ENCODE measurements at regions not wholly inside any gene's neighbourhood (a gene's known extent, or its start where the extent isn't known, plus 50 kb on each side); places are given as distances from the start of the nearest gene placed in this dataset.

DNA sequence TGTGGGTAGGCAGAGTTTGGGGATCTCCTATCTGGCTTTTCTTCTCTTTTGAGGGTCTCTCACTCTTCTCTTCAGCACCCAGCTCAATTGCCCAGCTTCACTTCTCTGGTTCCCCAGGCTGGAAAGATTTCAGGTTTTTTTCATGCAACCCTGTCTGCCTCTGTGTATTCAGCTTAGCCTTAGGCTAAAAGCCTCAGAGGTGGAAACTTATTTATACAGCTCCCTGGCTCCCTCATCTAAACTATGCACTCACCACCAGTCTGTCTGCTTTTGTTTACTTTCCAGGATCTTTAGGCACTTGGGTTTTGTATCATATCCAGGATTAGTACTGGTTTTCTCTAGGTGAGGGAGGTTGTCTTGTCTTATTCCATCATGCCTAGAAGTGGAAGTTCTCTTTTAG is 540.2 kb upstream of the TRPC7 start:
- TF ChIP-seq, protein P1, sequence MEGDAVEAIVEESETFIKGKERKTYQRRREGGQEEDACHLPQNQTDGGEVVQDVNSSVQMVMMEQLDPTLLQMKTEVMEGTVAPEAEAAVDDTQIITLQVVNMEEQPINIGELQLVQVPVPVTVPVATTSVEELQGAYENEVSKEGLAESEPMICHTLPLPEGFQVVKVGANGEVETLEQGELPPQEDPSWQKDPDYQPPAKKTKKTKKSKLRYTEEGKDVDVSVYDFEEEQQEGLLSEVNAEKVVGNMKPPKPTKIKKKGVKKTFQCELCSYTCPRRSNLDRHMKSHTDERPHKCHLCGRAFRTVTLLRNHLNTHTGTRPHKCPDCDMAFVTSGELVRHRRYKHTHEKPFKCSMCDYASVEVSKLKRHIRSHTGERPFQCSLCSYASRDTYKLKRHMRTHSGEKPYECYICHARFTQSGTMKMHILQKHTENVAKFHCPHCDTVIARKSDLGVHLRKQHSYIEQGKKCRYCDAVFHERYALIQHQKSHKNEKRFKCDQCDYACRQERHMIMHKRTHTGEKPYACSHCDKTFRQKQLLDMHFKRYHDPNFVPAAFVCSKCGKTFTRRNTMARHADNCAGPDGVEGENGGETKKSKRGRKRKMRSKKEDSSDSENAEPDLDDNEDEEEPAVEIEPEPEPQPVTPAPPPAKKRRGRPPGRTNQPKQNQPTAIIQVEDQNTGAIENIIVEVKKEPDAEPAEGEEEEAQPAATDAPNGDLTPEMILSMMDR (conservative IDR thresholded peaks at IDR 0.05) = no peak
- no peak for DNase-seq (ENCODE audit: low read depth, low spot score)
- Mint-ChIP-seq H3K9me3 (peaks cover 12% of the 10 kb centered on the region), H3K4me3 (no peak overlapping the region), H3K4me1 (no peaks in the 10 kb centered on the region), H3K36me3 (ENCODE audit: low read depth) (peaks cover 2% of the 10 kb centered on the region), H3K27ac (ENCODE audit: unreplicated experiment) (no peak overlapping the region), H3K27me3 (ENCODE audit: low read depth) (peaks cover 7% of the 10 kb centered on the region)

- peaks cover 49% of the 10 kb centered on the region for H3K27me3 Mint-ChIP-seq (ENCODE audit: low read depth)
- H3K36me3 Mint-ChIP-seq (ENCODE audit: low read depth) = no peaks in the 10 kb centered on the region
- no peak overlapping the region for H3K4me3 Mint-ChIP-seq
- no peak for DNase-seq (ENCODE audit: low read depth, low spot score)
- H3K9me3 Mint-ChIP-seq = peaks cover 3% of the 10 kb centered on the region
- TF ChIP-seq, protein P1 (conservative IDR thresholded peaks at IDR 0.05) = no peak
- H3K27ac Mint-ChIP-seq (ENCODE audit: unreplicated experiment) = no peak overlapping the region
- peaks cover 18% of the 10 kb centered on the region for H3K4me1 Mint-ChIP-seq
These were observed 528.7 kb upstream of the TRPC7 start for GRCh38 chr5:136894070-136894469.

DNA sequence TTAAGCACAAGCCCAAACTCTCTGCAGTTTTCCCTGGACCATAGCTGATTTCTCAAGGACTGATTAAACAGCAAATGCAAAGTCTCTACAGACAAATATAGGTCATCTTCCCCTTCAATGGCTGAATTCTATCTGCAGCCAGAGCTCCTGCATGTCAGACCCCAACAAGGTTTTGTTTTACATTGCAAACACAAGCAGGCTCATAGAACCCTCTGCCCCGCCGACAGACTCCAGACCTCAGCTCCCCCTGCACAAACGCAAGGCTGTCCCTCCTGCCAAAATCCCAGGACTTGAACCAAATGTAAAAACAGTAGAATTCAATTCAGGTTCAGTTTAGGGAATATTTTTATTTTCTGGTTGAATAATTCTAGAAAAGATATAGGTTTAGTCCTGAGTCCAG is 526.7 kb upstream of the TRPC7 start:
- Mint-ChIP-seq H3K27me3 (ENCODE audit: low read depth) (peaks cover 68% of the 10 kb centered on the region), H3K4me3 (no peak overlapping the region), H3K9me3 (no peaks in the 10 kb centered on the region), H3K36me3 (ENCODE audit: low read depth) (no peaks in the 10 kb centered on the region), H3K4me1 (peaks cover 18% of the 10 kb centered on the region), H3K27ac (ENCODE audit: unreplicated experiment) (no peak overlapping the region)
- DNase-seq (ENCODE audit: low read depth, low spot score) = no peak
- TF ChIP-seq, protein P1 (conservative IDR thresholded peaks at IDR 0.05) = no peak

GRCh38 chr5:136891175-136891972 is 526.0 kb upstream of the TRPC7 start:
- Mint-ChIP-seq H3K4me3 (no peak overlapping the region), H3K4me1 (peaks cover 18% of the 10 kb centered on the region), H3K36me3 (ENCODE audit: low read depth) (no peaks in the 10 kb centered on the region), H3K9me3 (no peaks in the 10 kb centered on the region), H3K27ac (ENCODE audit: unreplicated experiment) (peak overlapping the region; percentile 36), H3K27me3 (ENCODE audit: low read depth) (peaks cover 68% of the 10 kb centered on the region)
- no peak for DNase-seq (ENCODE audit: low read depth, low spot score)
- TF ChIP-seq, protein P1 (conservative IDR thresholded peaks at IDR 0.05) = no peak

GRCh38 chr5:136890431-136891148 is 525.2 kb upstream of the TRPC7 start:
- Mint-ChIP-seq H3K4me3 (no peak overlapping the region), H3K27me3 (ENCODE audit: low read depth) (peaks cover 70% of the 10 kb centered on the region), H3K27ac (ENCODE audit: unreplicated experiment) (no peak overlapping the region), H3K9me3 (no peaks in the 10 kb centered on the region), H3K4me1 (peaks cover 18% of the 10 kb centered on the region), H3K36me3 (ENCODE audit: low read depth) (no peaks in the 10 kb centered on the region)
- no peak for DNase-seq (ENCODE audit: low read depth, low spot score)
- TF ChIP-seq, protein P1 (conservative IDR thresholded peaks at IDR 0.05) = no peak

Data from neural crest cell (in vitro differentiated cells).